ENCODE measurements at regions not wholly inside any gene's neighbourhood (a gene's known extent, or its start where the extent isn't known, plus 50 kb on each side); places are given as distances from the start of the nearest gene placed in this dataset.
"Not testable (repeated sequence)": the region's sequence is repeated elsewhere in the genome, so short reads cannot be mapped to it uniquely, and the experiment has no call there.

DNA sequence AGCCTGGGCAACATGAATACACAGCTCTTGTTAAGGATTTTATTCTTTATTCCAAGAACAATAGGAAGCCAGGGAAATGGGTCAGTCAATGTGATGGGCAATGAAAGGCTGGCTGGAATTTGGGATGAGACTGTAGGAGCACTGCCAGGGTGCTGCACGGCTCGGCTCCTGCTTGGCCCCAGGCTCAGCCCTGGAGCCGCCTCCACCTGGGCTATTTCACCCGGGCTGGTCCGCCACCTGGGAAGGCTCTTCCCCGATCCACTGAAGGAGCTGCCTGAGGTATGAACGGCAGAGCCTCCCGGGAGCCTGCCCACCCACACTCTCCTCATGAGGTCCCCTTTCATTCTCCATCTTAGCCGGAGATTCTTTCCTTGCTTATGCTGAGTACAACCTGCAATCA is 80.4 kb upstream of the KMT2C start:
- TF ChIP-seq, protein P1, sequence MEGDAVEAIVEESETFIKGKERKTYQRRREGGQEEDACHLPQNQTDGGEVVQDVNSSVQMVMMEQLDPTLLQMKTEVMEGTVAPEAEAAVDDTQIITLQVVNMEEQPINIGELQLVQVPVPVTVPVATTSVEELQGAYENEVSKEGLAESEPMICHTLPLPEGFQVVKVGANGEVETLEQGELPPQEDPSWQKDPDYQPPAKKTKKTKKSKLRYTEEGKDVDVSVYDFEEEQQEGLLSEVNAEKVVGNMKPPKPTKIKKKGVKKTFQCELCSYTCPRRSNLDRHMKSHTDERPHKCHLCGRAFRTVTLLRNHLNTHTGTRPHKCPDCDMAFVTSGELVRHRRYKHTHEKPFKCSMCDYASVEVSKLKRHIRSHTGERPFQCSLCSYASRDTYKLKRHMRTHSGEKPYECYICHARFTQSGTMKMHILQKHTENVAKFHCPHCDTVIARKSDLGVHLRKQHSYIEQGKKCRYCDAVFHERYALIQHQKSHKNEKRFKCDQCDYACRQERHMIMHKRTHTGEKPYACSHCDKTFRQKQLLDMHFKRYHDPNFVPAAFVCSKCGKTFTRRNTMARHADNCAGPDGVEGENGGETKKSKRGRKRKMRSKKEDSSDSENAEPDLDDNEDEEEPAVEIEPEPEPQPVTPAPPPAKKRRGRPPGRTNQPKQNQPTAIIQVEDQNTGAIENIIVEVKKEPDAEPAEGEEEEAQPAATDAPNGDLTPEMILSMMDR (IDR thresholded peaks at IDR 0.05; ENCODE audit: low read depth, low read length) = no peak
- Histone ChIP-seq H3K36me3 (no peaks in the 10 kb centered on the region), H3K4me3 (no peak overlapping the region), H3K27me3 (no peaks in the 10 kb centered on the region), H3K27ac (no peak overlapping the region), H3K4me1 (ENCODE audit: low read depth) (peaks cover 6% of the 10 kb centered on the region), H3K9me3 (ENCODE audit: low read depth) (no peaks in the 10 kb centered on the region)
- DNase-seq (ENCODE audit: low read depth in 1 of 2, low spot score in 1 of 2) = no peak

DNA sequence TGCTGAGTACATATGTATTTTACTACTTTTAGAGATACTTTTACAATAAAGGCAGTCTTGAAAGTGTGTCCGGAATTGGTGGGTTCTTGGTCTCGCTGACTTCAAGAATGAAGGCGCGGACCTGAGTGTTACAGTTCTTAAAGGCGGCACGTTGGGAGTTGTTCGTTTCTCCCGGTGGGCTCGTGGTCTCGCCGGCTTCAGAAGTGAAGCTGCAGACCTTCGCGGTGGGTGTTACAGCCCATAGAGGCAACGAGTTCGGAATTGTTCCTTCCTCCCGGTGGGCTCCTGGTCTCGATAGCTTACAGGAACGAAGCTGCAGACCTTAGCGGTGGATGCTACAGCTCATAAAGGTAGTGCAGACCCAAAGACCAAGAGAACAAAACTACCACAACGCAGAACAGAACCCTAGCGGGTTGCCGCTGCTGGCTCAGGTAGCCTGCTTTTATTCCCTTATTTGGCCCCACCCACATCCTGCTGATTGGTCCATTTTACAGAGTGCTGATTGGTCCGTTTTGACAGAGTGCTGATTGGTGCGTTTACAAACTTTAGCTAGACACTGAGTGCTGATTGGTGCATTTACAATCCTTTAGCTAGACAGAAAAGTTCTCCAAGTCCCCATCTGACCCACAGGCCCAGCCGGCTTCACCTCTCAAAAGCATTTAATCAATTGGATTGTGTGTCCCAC is 79.6 kb upstream of the KMT2C start:
- H3K27me3 ChIP-seq; H3K4me3 ChIP-seq; H3K9me3 ChIP-seq (ENCODE audit: low read depth); DNase-seq (ENCODE audit: low read depth in 1 of 2, low spot score in 1 of 2); H3K27ac ChIP-seq; H3K4me1 ChIP-seq (ENCODE audit: low read depth); H3K36me3 ChIP-seq: not testable (repeated sequence)

DNA sequence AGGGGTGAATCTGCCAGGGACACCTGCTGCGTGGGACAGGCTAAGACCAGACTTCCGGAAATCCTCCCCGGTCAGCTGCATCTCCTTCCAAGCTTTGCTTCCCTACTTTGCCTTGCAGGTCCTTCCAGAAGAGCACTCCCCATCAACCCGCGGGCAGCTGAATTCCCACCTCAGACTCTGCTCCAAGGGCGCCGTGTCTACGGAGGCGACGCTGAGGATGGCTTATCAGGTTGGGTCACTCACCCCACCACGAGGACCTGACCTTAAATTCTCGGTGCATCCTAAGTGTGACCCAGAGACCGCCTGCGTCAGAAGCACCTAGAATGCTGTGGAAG is 78.9 kb upstream of the KMT2C start:
- Histone ChIP-seq H3K36me3 (no peaks in the 10 kb centered on the region), H3K9me3 (ENCODE audit: low read depth) (no peaks in the 10 kb centered on the region), H3K4me3 (no peak overlapping the region), H3K4me1 (ENCODE audit: low read depth) (no peaks in the 10 kb centered on the region), H3K27ac (no peak overlapping the region), H3K27me3 (no peaks in the 10 kb centered on the region)
- no peak for DNase-seq (ENCODE audit: low read depth in 1 of 2, low spot score in 1 of 2)
- TF ChIP-seq, protein P1 (IDR thresholded peaks at IDR 0.05; ENCODE audit: low read depth, low read length) = no peak

DNA sequence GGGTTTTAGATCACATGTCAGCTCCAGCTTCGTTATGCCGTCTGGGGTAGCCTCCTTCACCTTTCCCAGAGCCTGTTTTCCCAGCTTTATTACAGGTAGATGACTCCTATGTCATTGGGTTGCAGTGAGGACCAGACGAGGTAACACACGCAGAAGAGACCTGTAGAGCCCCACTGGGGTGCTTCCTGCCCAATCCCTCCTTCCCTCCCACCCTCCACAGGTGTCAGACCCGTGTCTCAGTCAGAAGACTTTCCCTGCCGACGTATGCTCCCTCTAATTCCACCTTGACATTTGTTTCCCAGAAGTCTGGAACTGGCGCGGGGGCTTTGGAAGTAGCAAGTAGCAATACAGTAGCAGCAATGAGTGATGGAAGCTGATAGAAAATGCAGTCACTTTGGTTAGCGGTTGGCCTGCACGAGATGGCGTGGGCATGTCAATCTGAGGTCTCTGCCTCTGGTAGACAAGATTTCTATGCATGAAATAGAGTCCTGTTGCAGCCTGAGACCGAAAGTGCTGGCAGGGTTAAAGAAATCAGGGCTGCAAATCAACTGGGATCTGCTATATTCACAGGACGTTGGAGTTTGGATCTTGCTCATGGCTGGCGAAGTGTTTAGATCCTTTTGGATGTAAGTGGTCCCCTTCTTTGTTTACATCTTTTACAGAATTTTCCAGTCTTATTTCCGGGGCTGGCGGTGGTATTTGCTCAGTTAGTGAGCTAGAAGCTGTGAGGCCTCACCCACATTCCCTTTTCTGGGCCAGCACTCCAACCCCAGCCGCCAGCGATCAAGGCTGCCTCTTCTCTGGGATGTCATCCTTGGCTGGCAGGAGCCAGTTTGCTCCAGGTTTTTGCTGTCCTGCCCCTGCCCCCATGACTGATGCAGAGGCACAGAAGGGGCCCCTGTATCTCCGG is 78.3 kb upstream of the KMT2C start:
- no peak for DNase-seq (ENCODE audit: low read depth in 1 of 2, low spot score in 1 of 2)
- H3K27ac ChIP-seq = no peak overlapping the region

DNA sequence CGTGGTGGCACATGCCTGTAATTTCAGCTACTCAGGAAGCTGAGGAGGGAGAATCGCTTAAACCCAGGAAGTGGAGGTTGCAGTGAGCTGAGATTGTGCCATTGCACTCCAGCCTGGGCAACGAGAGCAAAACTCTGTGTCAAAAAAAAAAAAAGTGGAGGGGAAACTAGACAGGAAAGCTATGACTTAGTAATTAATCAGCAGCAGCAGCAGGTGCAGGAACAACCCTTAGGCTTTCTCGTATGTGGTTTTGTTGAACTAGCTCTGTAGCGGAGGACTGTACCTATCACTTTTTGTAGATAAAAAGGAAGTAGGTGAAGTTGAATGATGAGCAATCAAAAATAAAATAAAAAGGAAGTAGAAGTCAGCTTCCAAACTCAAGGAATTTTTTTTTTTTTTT is 76.9 kb upstream of the KMT2C start:
- no peak for DNase-seq (ENCODE audit: low read depth in 1 of 2, low spot score in 1 of 2)
- Histone ChIP-seq H3K9me3 (ENCODE audit: low read depth) (no peaks in the 10 kb centered on the region), H3K4me3 (no peak overlapping the region), H3K36me3 (no peaks in the 10 kb centered on the region), H3K4me1 (ENCODE audit: low read depth) (no peaks in the 10 kb centered on the region), H3K27ac (no peak overlapping the region), H3K27me3 (no peaks in the 10 kb centered on the region)
- TF ChIP-seq, protein P1 (IDR thresholded peaks at IDR 0.05; ENCODE audit: low read depth, low read length) = no peak

More for the DNA sequence above, 78.3 kb upstream of the KMT2C start:
- H3K27me3 ChIP-seq = no peaks in the 10 kb centered on the region
- H3K4me1 ChIP-seq (ENCODE audit: low read depth) = no peaks in the 10 kb centered on the region
- H3K9me3 ChIP-seq (ENCODE audit: low read depth) = no peaks in the 10 kb centered on the region
- no peak overlapping the region for H3K4me3 ChIP-seq
- TF ChIP-seq, protein P1 (IDR thresholded peaks at IDR 0.05; ENCODE audit: low read depth, low read length) = no peak
- H3K36me3 ChIP-seq = no peaks in the 10 kb centered on the region

DNA sequence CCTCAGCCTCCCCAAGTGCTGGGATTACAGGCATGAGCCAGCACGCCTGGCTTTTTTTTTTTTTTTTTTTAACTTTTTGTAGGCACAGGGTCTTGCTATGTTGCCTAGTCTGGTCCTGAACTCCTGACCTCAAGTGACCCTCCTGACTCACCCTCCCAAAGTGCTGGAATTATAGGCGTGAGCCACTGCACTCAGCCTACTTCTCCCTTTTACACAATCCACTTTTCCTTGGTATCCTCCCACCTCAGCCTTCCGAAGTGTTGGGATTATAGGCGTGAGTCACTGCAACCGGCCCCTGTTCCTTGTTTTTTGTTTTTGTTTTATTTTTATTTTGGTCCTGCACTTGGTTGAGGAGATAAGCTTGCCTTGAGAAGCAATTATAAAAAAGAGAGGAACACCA is 75.9 kb upstream of the KMT2C start:
- TF ChIP-seq, protein P1 (IDR thresholded peaks at IDR 0.05; ENCODE audit: low read depth, low read length) = no peak
- DNase-seq (ENCODE audit: low read depth in 1 of 2, low spot score in 1 of 2) = peak in 1 of 2 donors; percentile 5
- no peaks in the 10 kb centered on the region for H3K36me3 ChIP-seq
- H3K9me3 ChIP-seq (ENCODE audit: low read depth) = no peaks in the 10 kb centered on the region
- no peaks in the 10 kb centered on the region for H3K4me1 ChIP-seq (ENCODE audit: low read depth)
- H3K27ac ChIP-seq = no peak overlapping the region
- no peaks in the 10 kb centered on the region for H3K27me3 ChIP-seq
- no peak overlapping the region for H3K4me3 ChIP-seq

All from cardiac muscle cell (in vitro differentiated cells and primary cell).